Loucy (cell line): ENCODE measurements at regions not wholly inside any gene's neighbourhood (a gene's known extent, or its start where the extent isn't known, plus 50 kb on each side); places are given as distances from the start of the nearest gene placed in this dataset.

ENCODE experiments used
- CTCF ChIP-seq: fragments of 200-600 bp; sonication (generic); conservative IDR thresholded peaks from 2 replicates; pipeline ENCODE4 v1.5.1; 2014; ENCODE audit warnings: mild to moderate bottlenecking, antibody characterized with exemption, low read length
- EZH2phosphoT487 ChIP-seq: fragments of 200-600 bp; IDR thresholded peaks from 2 replicates; pipeline ENCODE4 v1.6.1; 2018; ENCODE audit warnings: antibody characterized with exemption, mild to moderate bottlenecking, moderate library complexity, borderline replicate concordance

DNA sequence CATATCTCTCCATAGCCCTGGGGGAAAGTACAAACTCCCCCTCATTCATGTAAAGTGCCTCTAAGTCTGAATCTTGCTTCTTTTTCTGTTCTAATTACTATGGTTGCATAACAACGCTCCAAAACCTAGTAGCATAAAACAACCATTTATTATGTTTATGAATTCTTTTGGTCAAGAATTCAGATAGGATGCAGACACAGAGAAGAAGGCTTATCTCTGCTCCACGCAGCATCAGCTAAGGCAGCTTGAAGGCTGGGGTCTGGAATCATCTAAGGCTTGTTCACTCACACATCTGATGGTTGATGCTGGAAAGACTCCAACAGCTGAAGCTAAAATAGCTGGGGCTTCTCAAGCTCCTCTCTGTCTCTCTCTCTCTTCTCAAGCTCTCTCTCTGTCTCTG, 564.5 kb downstream of the ZNF674 start:
- TF ChIP-seq EZH2phosphoT487: no peak
- TF ChIP-seq CTCF: no peak
